Caco-2 (cell line): ENCODE measurements at regions not wholly inside any gene's neighbourhood (a gene's known extent, or its start where the extent isn't known, plus 50 kb on each side); places are given as distances from the start of the nearest gene placed in this dataset.

ENCODE experiments used
- BruUV-seq: library from RNA; stranded (reverse); fragments of 400-500 nt; replicated peaks from 2 replicates; lab custom pipeline; 2021; lab: Mats Ljungman, UMichigan
- CTCF ChIA-PET: fragments of 300-600 bp; sonication (Branson Sonifier 250); formaldehyde crosslinking; loops from one replicate; lab custom pipeline; 2022; ENCODE audit warnings: antibody characterized with exemption; lab: Charles Lee
- POLR2A ChIA-PET: fragments of 300-600 bp; sonication (Branson Sonifier 250); formaldehyde crosslinking; loops from one replicate; lab custom pipeline; 2022; ENCODE audit warnings: antibody characterized with exemption; lab: Charles Lee
- DNase-seq, 2 experiments: peaks; one replicate each; pipeline versions ENCODE4 v3.0.0 to v3.0.0-alpha.2; 2020 to 2022
- H3K27me3 ChIP-seq: replicated peaks from 2 replicates; pipeline ENCODE4 v1.6.0; 2011; ENCODE audit warnings: low read length; ENCODE audit not compliant: control insufficient read depth, insufficient read depth
- H3K36me3 ChIP-seq: 2 replicates; pipeline ENCODE4 v1.5.1; 2011; ENCODE audit warnings: low read length; ENCODE audit not compliant: control insufficient read depth, insufficient read depth
- H3K4me1 ChIP-seq: fragments of 250-450 bp; sonication (Bioruptor Pico); 2 replicates; pipeline ENCODE4 v1.5.1; 2020; ENCODE audit warnings: mild to moderate bottlenecking
- H3K4me3 ChIP-seq: 2 replicates; pipeline ENCODE4 v1.5.1; 2011; ENCODE audit warnings: low read depth, mild to moderate bottlenecking, control low read depth, low read length
- H3K9me3 ChIP-seq: fragments of 250-450 bp; sonication (Bioruptor Pico); 2 replicates; pipeline ENCODE4 v1.5.1; 2020; ENCODE audit warnings: mild to moderate bottlenecking, moderate library complexity
- H3K27ac Mint-ChIP-seq: one replicate; pipeline ENCODE4 v1.8.0; 2022; ENCODE audit warnings: mixed read lengths; ENCODE audit not compliant: unreplicated experiment
- H3K27me3 Mint-ChIP-seq: one replicate; pipeline ENCODE4 v1.8.0; 2022; ENCODE audit warnings: mixed read lengths; ENCODE audit not compliant: insufficient read depth, unreplicated experiment
- H3K36me3 Mint-ChIP-seq: one replicate; pipeline ENCODE4 v1.8.0; 2022; ENCODE audit warnings: mild to moderate bottlenecking, mixed read lengths; ENCODE audit not compliant: insufficient read depth, unreplicated experiment
- H3K4me1 Mint-ChIP-seq: one replicate; pipeline ENCODE4 v1.8.0; 2022; ENCODE audit warnings: low read depth, mixed read lengths; ENCODE audit not compliant: unreplicated experiment
- H3K4me3 Mint-ChIP-seq: one replicate; pipeline ENCODE4 v1.8.0; 2022; ENCODE audit warnings: mild to moderate bottlenecking, moderate library complexity, mixed read lengths; ENCODE audit not compliant: unreplicated experiment
- H3K9me3 Mint-ChIP-seq: one replicate; pipeline ENCODE4 v1.8.0; 2022; ENCODE audit warnings: mixed read lengths; ENCODE audit not compliant: unreplicated experiment
- CTCF ChIP-seq, 2 experiments: fragments of 200-600 bp in 1 of 2; IDR thresholded peaks; 1 replicate in 1 of 2; 2 replicates in 1 of 2; pipeline versions ENCODE4 v1.5.1 to v1.8.0; 2011 to 2022; ENCODE audit warnings: antibody characterized with exemption in 1 of 2, control low read depth in 1 of 2, inconsistent platforms in 1 of 2, low read depth in 1 of 2, low read length in 1 of 2, mild to moderate bottlenecking in 1 of 2, moderate library complexity in 1 of 2; ENCODE audit not compliant: insufficient read depth in 1 of 2, severe bottlenecking in 1 of 2, unreplicated experiment in 1 of 2
- intact Hi-C: fragments of 100-400 bp; cut with micrococcal nuclease; formaldehyde crosslinking; loops from one replicate; pipeline ENCODE4 v1.10.0; 2022; ENCODE audit not compliant: unreplicated experiment

DNA sequence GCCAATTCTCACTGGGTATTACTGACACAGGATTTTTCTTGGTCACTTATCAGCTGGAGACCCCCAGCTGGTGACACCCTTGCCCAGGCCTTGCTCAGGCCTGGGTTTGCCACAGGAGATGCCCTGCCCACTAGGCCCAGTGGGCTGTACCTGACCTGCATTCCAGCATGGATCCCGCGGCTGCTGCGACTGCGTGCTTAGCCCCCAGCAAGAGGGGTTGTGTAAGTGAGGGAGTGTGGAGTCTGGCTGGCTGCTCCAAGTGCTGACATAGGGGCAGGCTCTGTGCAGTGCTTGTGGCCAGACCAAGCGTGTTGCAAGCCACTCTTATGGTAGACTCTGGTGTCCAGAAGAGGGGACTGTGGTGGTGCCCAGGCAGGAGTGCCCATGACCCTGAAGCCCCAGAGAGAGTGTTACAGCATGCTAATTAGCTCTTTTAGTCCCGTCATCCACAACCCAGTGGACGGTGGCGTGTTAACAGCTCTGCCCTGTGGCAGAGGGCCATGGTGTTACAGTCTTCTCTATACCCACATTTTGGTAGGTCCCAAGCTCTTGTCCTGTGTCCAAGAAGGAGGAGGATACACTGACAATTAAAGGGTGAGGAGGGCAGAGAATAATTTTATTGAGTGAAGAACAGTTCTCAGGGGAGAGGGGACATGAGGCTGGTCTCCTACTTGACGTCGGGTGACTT lies 491.7 kb upstream of the MEIS1 start:
- ChIA-PET CTCF (no interaction called here), POLR2A (interaction anchor here (0.5 kb wide), 1 partner anchor 283 kb away, joined by 3 read pairs; no protein-coding TSS in a partner anchor)
- Histone ChIP-seq H3K4me1 (no peaks in the 10 kb centered on the region), H3K9me3 (no peaks in the 10 kb centered on the region), H3K36me3 (no peaks in the 10 kb centered on the region), H3K27me3 (no peaks in the 10 kb centered on the region), H3K4me3 (no peak overlapping the region)
- Mint-ChIP-seq H3K4me1 (no peaks in the 10 kb centered on the region), H3K27me3 (no peaks in the 10 kb centered on the region), H3K9me3 (no peaks in the 10 kb centered on the region), H3K4me3 (no peak overlapping the region), H3K27ac (no peak overlapping the region), H3K36me3 (no peaks in the 10 kb centered on the region)
- intact Hi-C loops = no loop called here
- TF ChIP-seq CTCF (IDR thresholded peaks at IDR 0.05; ENCODE audit: insufficient read depth in 1 of 2, low read depth in 1 of 2, low read length in 1 of 2, severe bottlenecking in 1 of 2, unreplicated experiment in 1 of 2) = no peak
- DNase-seq = no peak
- no TSS peak for BruUV-seq

- no peaks in the 10 kb centered on the region for H3K9me3 Mint-ChIP-seq
- BruUV-seq = no TSS peak
- no peak for DNase-seq
- ChIA-PET CTCF (no interaction called here), POLR2A (no interaction called here)
- H3K27me3 ChIP-seq = no peaks in the 10 kb centered on the region
- H3K36me3 Mint-ChIP-seq = no peaks in the 10 kb centered on the region
- no peaks in the 10 kb centered on the region for H3K4me1 Mint-ChIP-seq
- no peaks in the 10 kb centered on the region for H3K27me3 Mint-ChIP-seq
- H3K9me3 ChIP-seq = no peaks in the 10 kb centered on the region
- H3K36me3 ChIP-seq = no peaks in the 10 kb centered on the region
- H3K4me3 ChIP-seq = no peak overlapping the region
- no peak overlapping the region for H3K4me3 Mint-ChIP-seq
- no peak overlapping the region for H3K27ac Mint-ChIP-seq
- intact Hi-C loops = no loop called here
- no peaks in the 10 kb centered on the region for H3K4me1 ChIP-seq
- TF ChIP-seq CTCF (IDR thresholded peaks at IDR 0.05; ENCODE audit: insufficient read depth in 1 of 2, low read depth in 1 of 2, low read length in 1 of 2, severe bottlenecking in 1 of 2, unreplicated experiment in 1 of 2) = no peak
Observed at GRCh38 chr2:65940856-65941255, 494.1 kb upstream of the MEIS1 start.

DNA sequence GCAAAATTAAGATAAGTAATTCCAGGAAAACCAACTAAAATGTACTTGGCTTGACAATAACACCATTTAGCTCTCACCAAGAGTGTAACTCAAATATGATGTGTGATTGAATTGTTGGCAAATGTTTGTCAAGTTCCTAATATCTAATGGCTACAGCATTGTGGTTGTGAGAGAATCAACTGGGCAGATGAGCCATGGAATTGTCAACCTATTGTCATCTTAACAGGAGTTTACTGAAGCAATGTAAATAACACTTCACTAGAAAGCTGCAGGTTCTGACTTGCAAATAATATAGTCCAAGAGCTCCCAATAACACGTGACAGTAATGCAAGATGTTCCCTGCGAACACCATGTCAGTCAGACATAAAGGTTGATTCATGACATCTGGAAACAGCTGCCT lies 495.2 kb upstream of the MEIS1 start:
- no peaks in the 10 kb centered on the region for H3K9me3 ChIP-seq
- H3K9me3 Mint-ChIP-seq = no peaks in the 10 kb centered on the region
- ChIA-PET CTCF (no interaction called here), POLR2A (no interaction called here)
- H3K4me3 ChIP-seq = no peak overlapping the region
- H3K27me3 Mint-ChIP-seq = peaks cover 3% of the 10 kb centered on the region
- no peaks in the 10 kb centered on the region for H3K36me3 ChIP-seq
- no peak for TF ChIP-seq CTCF (IDR thresholded peaks at IDR 0.05; ENCODE audit: insufficient read depth in 1 of 2, low read depth in 1 of 2, low read length in 1 of 2, severe bottlenecking in 1 of 2, unreplicated experiment in 1 of 2)
- intact Hi-C loops = no loop called here
- DNase-seq = no peak
- no peaks in the 10 kb centered on the region for H3K4me1 ChIP-seq
- no peaks in the 10 kb centered on the region for H3K27me3 ChIP-seq
- BruUV-seq = no TSS peak
- H3K4me3 Mint-ChIP-seq = no peak overlapping the region
- H3K27ac Mint-ChIP-seq = no peak overlapping the region
- H3K4me1 Mint-ChIP-seq = no peaks in the 10 kb centered on the region
- no peaks in the 10 kb centered on the region for H3K36me3 Mint-ChIP-seq
